Fibroblast of lung (primary cell): ENCODE measurements at regions not wholly inside any gene's neighbourhood (a gene's known extent, or its start where the extent isn't known, plus 50 kb on each side); places are given as distances from the start of the nearest gene placed in this dataset.

Experiments used
- DNase-seq, 2 donors: peaks; one replicate each; pipeline versions ENCODE4 v3.0.0 to v3.0.0-alpha.2; 2010; ENCODE audit warnings: low read depth in 2 of 2
- H2AFZ ChIP-seq: 2 replicates; pipeline ENCODE4 v1.5.1; 2012; ENCODE audit warnings: low read length, control low read depth, inconsistent platforms
- H3K27ac ChIP-seq: 2 replicates; pipeline ENCODE4 v1.5.1; 2011; ENCODE audit warnings: low read length, control low read depth; ENCODE audit not compliant: insufficient read depth
- H3K27me3 ChIP-seq: 2 replicates; pipeline ENCODE4 v1.5.1; 2011; ENCODE audit warnings: mild to moderate bottlenecking, low read length; ENCODE audit not compliant: control insufficient read depth, insufficient read depth
- H3K36me3 ChIP-seq: 2 replicates; pipeline ENCODE4 v1.5.1; 2011; ENCODE audit warnings: low read length; ENCODE audit not compliant: control insufficient read depth, insufficient read depth
- H3K4me1 ChIP-seq: 2 replicates; pipeline ENCODE4 v1.5.1; 2011; ENCODE audit warnings: low read length; ENCODE audit not compliant: control insufficient read depth, insufficient read depth; ENCODE audit errors: extremely low read depth
- H3K4me2 ChIP-seq: 2 replicates; pipeline ENCODE4 v1.5.1; 2011; ENCODE audit warnings: low read length, control low read depth; ENCODE audit not compliant: insufficient read depth; ENCODE audit errors: extremely low read depth
- H3K4me3 ChIP-seq, 4 experiments: fragments of 200-600 bp in 1 of 4; sonication (generic) in 1 of 4; replicated peaks in 1 of 4; 2 replicates each; pipeline ENCODE4 v1.5.1; 2011 to 2016; ENCODE audit warnings: low read length in 4 of 4, low read depth in 3 of 4, mild to moderate bottlenecking in 3 of 4, control low read depth in 2 of 4, inconsistent platforms in 1 of 4, mixed read lengths in 1 of 4; ENCODE audit not compliant: insufficient read depth in 1 of 4; ENCODE audit errors: control extremely low read depth in 1 of 4
- H3K79me2 ChIP-seq: 2 replicates; pipeline ENCODE4 v1.5.1; 2012; ENCODE audit warnings: mild to moderate bottlenecking, low read length, inconsistent platforms; ENCODE audit not compliant: control insufficient read depth, insufficient read depth
- H3K9ac ChIP-seq: 2 replicates; pipeline ENCODE4 v1.5.1; 2011; ENCODE audit warnings: mild to moderate bottlenecking, low read length, control low read depth; ENCODE audit not compliant: insufficient read depth
- H3K9me3 ChIP-seq: 2 replicates; pipeline ENCODE4 v1.5.1; 2012; ENCODE audit warnings: low read depth, low read length; ENCODE audit not compliant: control insufficient read depth, insufficient read depth
- H4K20me1 ChIP-seq: 2 replicates; pipeline ENCODE4 v1.5.1; 2011; ENCODE audit warnings: low read length; ENCODE audit not compliant: control insufficient read depth, insufficient read depth; ENCODE audit errors: extremely low read depth
- CTCF ChIP-seq, 2 donors: IDR thresholded peaks in 1 of 2; conservative IDR thresholded peaks in 1 of 2; 1 replicate in 1 of 2; 2 replicates in 1 of 2; pipeline ENCODE4 v1.5.1; 2011 to 2012; ENCODE audit warnings: low read length in 2 of 2, control low read depth in 1 of 2, inconsistent platforms in 1 of 2, low read depth in 1 of 2, mild to moderate bottlenecking in 1 of 2
- EZH2 ChIP-seq: IDR thresholded peaks from 2 replicates; pipeline ENCODE4 v1.5.1; 2012; ENCODE audit warnings: low read length, control low read depth, mild to moderate bottlenecking; ENCODE audit errors: missing control alignments

- H4K20me1 ChIP-seq, result no peaks in the 10 kb centered on the region
- H3K4me2 ChIP-seq, result no peak overlapping the region
- no peaks in the 10 kb centered on the region for H3K79me2 ChIP-seq
- H3K36me3 ChIP-seq, result no peaks in the 10 kb centered on the region
- no peaks in the 10 kb centered on the region for H3K4me1 ChIP-seq
- H3K27me3 ChIP-seq, result no peaks in the 10 kb centered on the region
- no peak for TF ChIP-seq CTCF (conservative IDR thresholded peaks at IDR 0.05 in 1 of 2, IDR thresholded peaks at IDR 0.05 in 1 of 2; ENCODE audit: low read depth in 1 of 2, low read length in 2 of 2)
- TF ChIP-seq EZH2, result no peak
- H3K27ac ChIP-seq, result no peak overlapping the region
- H3K9me3 ChIP-seq, result no peaks in the 10 kb centered on the region
- H3K9ac ChIP-seq, result no peak overlapping the region
- no peak overlapping the region for H2AFZ ChIP-seq
- DNase-seq, result no peak
- H3K4me3 ChIP-seq, result no peak overlapping the region
Observed at GRCh38 chr4:85151786-85152185, 185.3 kb upstream of the WDFY3 start.

GRCh38 chr4:85152480-85152879 lies 186.0 kb upstream of the WDFY3 start:
- Histone ChIP-seq H3K9ac (no peak overlapping the region), H3K4me3 (no peak overlapping the region), H3K4me1 (no peaks in the 10 kb centered on the region), H4K20me1 (no peaks in the 10 kb centered on the region), H3K79me2 (no peaks in the 10 kb centered on the region), H3K27me3 (no peaks in the 10 kb centered on the region), H2AFZ (no peak overlapping the region), H3K36me3 (no peaks in the 10 kb centered on the region), H3K27ac (no peak overlapping the region), H3K4me2 (no peak overlapping the region), H3K9me3 (no peaks in the 10 kb centered on the region)
- no peak for TF ChIP-seq CTCF (conservative IDR thresholded peaks at IDR 0.05 in 1 of 2, IDR thresholded peaks at IDR 0.05 in 1 of 2; ENCODE audit: low read depth in 1 of 2, low read length in 2 of 2)
- no peak for TF ChIP-seq EZH2
- DNase-seq, result no peak

GRCh38 chr4:85153221-85153620 lies 186.7 kb upstream of the WDFY3 start:
- no peaks in the 10 kb centered on the region for H3K79me2 ChIP-seq
- peak in 1 of 2 donors; percentile 61 for DNase-seq

More at GRCh38 chr4:85153221-85153620, 186.7 kb upstream of the WDFY3 start:
- no peak overlapping the region for H3K4me3 ChIP-seq
- H3K9ac ChIP-seq, result no peak overlapping the region
- H3K9me3 ChIP-seq, result no peaks in the 10 kb centered on the region
- H3K4me1 ChIP-seq, result no peaks in the 10 kb centered on the region
- H2AFZ ChIP-seq, result no peak overlapping the region
- no peak overlapping the region for H3K4me2 ChIP-seq
- no peaks in the 10 kb centered on the region for H3K36me3 ChIP-seq
- TF ChIP-seq EZH2 (no peak), CTCF (conservative IDR thresholded peaks at IDR 0.05 in 1 of 2, IDR thresholded peaks at IDR 0.05 in 1 of 2; ENCODE audit: low read depth in 1 of 2, low read length in 2 of 2) (no peak)
- H4K20me1 ChIP-seq, result no peaks in the 10 kb centered on the region
- no peak overlapping the region for H3K27ac ChIP-seq
- no peaks in the 10 kb centered on the region for H3K27me3 ChIP-seq
